ENCODE measurements at regions not wholly inside any gene's neighbourhood (a gene's known extent, or its start where the extent isn't known, plus 50 kb on each side); places are given as distances from the start of the nearest gene placed in this dataset. TPM values are rescaled to one million over a fixed set of nuclear protein-coding genes. Genes with fewer than 3 reads are reported as not detected.

GRCh38 chr10:29685506-29685905 lies 50.7 kb upstream of the SVIL start:
- CTCF ChIA-PET (ENCODE audit: low intra/inter-chr PET ratio): no interaction called here
- WGBS (ENCODE audit: insufficient coverage, low coverage, missing lambda C conversion rate): 1% methylated on average over 4 of the region's 4 CpGs
- TF ChIP-seq ZNF408 (CRISPR knock-in tag; IDR thresholded peaks at IDR 0.05; ENCODE audit: low read depth) (no peak), ZNF232 (CRISPR knock-in tag; IDR thresholded peaks at IDR 0.05) (no peak), NEUROD1 (IDR thresholded peaks at IDR 0.05; ENCODE audit: borderline replicate concordance, low read depth, low read length, partially characterized antibody) (no peak), NFIX (CRISPR knock-in tag; IDR thresholded peaks at IDR 0.05; ENCODE audit: low read depth) (no peak)
- no peaks in the 10 kb centered on the region for H3K9me1 ChIP-seq (ENCODE audit: control insufficient read depth, insufficient read depth, low read length)
- H3K27ac ChIP-seq (ENCODE audit: extremely low read depth, low read depth, low read length): no peak overlapping the region
- peak; percentile 15 for FAIRE-seq
- no peak overlapping the region for H3K4me3 ChIP-seq
- no peaks in the 10 kb centered on the region for H3K9me3 ChIP-seq (replicated peaks; ENCODE audit: control insufficient read depth, insufficient read depth, low read depth, low read length)
- no peaks in the 10 kb centered on the region for H3K36me3 ChIP-seq (ENCODE audit: control insufficient read depth, insufficient read depth, low read length)
- no peaks in the 10 kb centered on the region for H3K4me1 ChIP-seq (replicated peaks in 1 of 2; ENCODE audit: control insufficient read depth in 2 of 2, insufficient read depth in 2 of 2, low read length in 2 of 2)
- no peak overlapping the region for H2AFZ ChIP-seq (ENCODE audit: low read depth, low read length)
- H3K79me2 ChIP-seq (ENCODE audit: control insufficient read depth, insufficient read depth, low read length): no peaks in the 10 kb centered on the region
- intact Hi-C loops (cut with micrococcal nuclease) (no loop called here), in situ Hi-C loops (cut with MboI) (no loop called here)
- POLR2A ChIA-PET: no interaction called here
- DNase-seq (ENCODE audit: extremely low read depth in 1 of 4, low spot score in 3 of 4): no peak
- peaks cover 2 to 4% of the 10 kb centered on the region in 2 experiments; a peak in 3 of 5 replicates for H3K27me3 ChIP-seq (ENCODE audit: control insufficient read depth in 2 of 2, insufficient read depth in 2 of 2, low read length in 2 of 2)
- H3K9ac ChIP-seq (ENCODE audit: insufficient read depth in 1 of 2, low read depth in 2 of 2, low read length in 2 of 2): no peak overlapping the region
- ATAC-seq: no peak
- H4K20me1 ChIP-seq (replicated peaks; ENCODE audit: control insufficient read depth, insufficient read depth, low read length): no peaks in the 10 kb centered on the region
- no peak overlapping the region for H3K4me2 ChIP-seq (ENCODE audit: insufficient read depth, low read length)
- BruUV-seq (replicated peaks): no TSS peak

Small RNA genes lying in the stretch of these regions (small RNA-seq; reads per million reads assigned to genes)
- gene CKS1BP2 (not detected), gene RNU6-908P (not detected)

All from K562 (cell line).